Right renal pelvis (tissue), 4 donors: ENCODE measurements at regions not wholly inside any gene's neighbourhood (a gene's known extent, or its start where the extent isn't known, plus 50 kb on each side); places are given as distances from the start of the nearest gene placed in this dataset.

ENCODE experiments used
- DNase-seq, 4 donors: peaks; one replicate each; pipeline ENCODE4 v3.0.0-alpha.2; 2013; ENCODE audit warnings: low read depth in 4 of 4, low spot score in 3 of 4, missing footprints in 1 of 4

DNA sequence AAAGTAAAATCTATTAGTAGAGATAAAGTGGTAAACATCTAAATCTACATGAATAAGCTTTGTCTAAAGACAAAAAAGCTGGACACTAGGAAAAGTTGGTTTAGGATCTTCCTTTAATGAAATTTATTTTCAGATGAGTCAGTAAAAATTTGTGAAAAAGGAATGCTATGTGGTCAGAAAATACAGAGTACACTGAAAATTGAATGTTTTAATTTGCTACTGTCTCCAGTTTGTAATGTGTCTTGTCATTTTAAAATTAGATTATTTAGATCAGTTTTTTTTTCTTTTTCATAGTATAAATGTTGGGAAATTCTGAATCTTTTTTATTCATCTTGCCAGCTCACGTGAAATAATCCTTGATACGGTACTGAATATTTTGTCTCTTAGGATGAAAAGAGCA lies 56.9 kb downstream of the SLITRK6 start:
- DNase-seq, result no peak

DNA sequence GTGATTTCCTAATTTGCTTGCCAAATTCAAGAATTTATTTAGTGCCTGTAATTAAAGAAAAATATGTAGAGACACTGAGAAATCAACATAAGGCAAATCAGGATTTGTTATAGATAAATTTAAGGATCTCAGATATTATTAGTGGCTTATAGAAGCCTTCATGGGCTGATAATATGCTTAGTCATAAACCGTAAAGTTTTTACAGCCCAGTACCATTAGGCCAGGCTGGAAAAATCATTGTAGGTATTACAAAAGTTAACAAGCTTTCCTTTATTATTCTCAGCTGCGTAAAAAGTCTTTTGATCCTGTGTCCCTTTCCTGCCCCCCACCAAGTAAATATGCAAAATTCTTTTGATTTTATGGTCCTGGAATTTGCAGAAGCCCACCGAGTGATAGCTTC lies 58.2 kb downstream of the SLITRK6 start:
- DNase-seq, result no peak

DNA sequence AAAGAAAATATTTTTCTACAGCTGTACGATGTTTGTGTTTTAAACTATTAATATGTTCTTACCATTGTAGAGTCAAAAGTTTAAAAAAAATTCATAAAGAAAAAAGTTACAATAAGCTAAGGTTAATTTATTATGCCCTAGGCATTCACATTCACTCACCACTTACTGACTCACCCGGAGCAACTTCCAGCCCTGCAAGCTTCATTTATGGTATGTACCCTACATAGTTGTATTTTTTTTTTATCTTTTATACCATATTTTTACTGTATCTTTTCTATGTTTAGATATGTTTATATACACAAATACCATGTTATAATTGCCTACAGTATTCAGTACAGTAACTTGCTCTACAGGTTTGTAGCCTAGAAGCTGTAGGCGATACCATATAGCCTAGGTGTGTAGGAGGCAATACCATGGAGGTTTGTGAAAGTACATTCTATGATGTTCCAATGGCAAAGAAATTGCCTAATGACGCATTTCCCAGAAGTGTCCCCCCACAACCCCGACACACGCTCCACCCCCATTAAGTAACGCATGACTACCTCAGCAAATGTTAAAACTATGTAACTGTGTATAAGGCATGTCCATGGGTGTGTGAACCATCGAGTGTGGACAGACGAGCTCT lies 60.4 kb downstream of the SLITRK6 start:
- no peak for DNase-seq

DNA sequence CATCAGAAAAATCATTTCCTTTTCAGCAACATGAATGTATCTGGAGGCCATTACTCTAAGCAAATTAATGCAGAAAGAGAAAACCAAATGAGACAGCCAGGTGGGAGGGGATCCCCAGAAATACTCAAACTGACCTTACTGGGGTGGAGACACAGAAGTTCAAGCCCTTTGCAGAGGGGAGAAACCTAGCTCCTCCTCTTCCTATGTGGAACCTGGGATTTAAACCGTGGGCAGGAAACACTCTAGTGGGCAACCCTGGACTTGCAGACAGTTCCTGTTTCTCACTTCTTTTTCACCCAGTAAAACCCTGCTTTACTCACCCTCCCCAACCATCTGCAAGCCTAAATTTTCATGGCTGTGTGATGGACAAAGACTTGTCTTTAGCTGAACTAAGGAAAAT lies 61.3 kb downstream of the SLITRK6 start:
- DNase-seq, result no peak

DNA sequence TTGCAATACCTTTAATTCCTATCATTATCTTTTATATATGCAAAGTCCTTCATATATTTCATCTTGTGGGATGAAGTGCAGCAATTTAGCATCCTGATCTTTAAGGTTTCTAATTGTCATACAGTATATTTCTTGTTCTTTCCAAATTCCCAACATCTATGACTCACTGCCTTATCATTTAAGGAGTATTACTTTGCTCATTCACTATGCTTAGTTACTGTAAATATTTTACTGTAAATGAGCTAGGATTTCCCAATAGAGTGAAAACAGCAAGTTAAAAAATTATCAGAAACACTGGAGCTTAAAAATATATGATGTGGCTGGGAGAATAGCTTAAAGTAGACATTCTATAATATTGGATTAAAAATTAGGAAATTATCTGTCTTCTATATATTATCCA lies 69.9 kb downstream of the SLITRK6 start:
- no peak for DNase-seq

DNA sequence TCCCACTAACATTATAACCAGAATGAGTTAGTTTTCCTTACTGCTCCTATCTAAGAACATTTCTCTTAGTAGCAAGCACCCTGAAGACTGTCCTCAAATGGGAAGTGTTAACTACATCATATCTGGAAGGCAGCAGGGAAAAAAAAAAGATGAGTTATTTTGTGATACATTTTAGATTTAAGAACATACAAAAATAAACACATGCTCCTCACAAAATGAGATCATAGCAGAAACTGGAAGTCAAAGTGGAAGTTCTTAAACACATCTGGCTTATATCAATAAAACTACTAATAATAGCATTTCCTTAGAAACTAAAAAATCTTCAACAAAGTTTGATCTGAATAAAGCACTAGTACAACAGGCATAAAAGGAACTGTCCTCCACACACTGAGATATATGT lies 70.4 kb downstream of the SLITRK6 start:
- no peak for DNase-seq

DNA sequence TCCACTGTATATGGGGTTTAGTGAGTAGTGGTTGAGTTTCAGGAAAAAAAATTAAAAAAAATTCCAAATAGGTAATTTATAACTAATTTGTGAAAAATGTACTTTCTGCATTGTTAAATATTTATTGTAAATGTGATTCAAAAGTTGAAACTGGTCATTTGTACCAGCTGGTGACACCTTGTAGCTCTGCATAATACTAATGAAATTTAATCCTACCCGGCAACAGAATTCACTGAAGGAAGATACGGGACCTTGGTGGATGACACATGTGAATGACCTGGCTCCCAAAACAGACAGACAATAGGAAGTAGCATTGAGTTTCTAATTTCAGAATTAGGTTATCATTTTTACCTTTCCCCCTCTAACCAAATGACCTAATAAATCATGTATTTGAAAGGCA lies 73.8 kb downstream of the SLITRK6 start:
- DNase-seq, result no peak

DNA sequence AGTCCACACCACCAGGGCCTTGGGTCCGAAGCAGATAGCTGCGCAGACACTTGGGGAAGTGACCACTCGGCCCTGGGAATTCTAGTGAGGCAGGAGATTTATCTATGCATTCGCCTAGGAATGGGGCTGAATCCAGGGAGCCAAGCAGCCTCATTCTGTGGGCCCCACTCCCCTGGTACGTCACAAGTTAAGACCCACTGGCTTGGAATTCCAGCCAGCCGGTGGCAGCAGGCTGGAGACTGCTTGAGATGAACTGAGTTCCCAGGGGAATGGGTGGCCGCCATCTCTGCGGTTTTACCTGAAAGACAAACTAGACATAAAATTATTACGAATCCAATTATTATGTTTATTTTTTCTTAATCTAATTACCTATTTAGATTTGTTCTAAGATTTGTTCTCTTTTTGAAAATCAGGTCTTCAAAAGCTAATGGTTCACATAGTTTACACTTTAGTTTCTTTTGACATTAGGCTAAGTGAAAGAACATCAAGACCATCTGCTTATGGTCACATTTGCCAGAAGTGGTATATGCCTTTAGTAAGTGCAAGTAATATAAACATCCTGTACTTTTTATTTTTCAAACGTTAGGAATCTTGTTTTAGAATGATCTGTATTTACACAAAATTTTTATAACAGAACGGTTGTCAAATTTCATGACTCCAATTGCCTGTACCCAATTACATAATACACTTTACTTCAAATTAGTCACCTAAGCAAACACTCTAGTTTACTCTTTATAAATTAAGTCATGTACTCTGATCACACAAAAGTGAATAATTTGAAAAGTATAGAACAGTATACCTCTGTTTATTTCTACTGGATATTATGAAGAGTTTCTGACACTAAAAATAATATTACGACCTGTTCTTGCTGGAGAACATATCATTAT lies 74.4 kb downstream of the SLITRK6 start:
- no peak for DNase-seq

DNA sequence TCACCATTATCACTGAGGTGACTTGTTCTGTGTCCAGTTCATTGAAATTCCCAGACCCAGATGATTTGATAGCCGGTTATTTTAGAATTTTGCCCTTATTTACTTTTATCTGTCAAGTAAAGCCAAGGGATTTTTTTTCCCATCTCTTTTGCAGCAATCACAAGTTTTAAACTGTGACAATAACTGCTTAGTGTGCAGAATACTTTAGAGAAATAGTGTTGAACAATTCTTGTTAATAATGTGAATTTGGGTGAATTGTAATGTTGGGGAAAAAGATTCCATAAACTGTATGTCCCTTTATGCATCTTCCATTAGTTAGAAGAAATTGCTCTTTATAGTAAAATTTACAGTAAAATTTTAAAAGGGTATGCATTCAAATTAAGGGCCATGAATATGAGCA lies 79.5 kb downstream of the SLITRK6 start:
- no peak for DNase-seq

DNA sequence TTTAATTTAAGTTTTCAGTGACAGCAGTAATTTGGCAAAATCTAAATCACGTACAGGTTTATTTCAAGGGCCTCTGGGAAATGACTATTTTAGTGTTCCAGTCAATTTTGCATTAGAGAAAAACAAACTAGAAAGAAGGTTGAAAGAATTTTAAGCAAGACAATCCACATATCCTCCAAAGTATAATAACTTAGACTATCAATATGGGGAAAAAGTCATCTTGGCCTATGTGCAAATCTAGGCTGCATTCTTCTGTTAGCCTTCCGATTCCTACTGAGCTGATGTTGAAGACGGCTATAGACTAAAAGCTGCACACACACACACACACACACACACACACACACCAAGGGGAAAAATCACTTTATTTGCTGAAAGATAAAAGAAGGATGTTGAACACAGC lies 81.3 kb downstream of the SLITRK6 start:
- no peak for DNase-seq

DNA sequence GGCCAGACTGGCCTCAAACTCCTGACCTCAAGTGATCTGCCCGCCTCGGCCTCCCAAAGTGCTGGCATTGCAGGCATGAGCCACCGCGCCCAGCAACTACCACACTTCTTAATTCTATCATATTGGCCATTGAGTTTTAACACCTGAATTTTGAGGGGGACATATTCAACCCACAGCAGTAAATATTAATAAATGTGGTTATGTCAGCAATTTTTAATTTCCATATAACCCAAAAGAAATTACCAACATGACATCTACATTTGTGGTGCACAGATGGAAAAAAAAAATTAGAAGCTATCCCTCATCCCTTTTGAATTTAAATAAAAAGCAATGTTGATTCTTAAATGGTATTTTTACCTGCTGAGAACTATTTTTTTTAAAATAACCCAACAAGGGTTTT lies 88.7 kb downstream of the SLITRK6 start:
- DNase-seq, result no peak

DNA sequence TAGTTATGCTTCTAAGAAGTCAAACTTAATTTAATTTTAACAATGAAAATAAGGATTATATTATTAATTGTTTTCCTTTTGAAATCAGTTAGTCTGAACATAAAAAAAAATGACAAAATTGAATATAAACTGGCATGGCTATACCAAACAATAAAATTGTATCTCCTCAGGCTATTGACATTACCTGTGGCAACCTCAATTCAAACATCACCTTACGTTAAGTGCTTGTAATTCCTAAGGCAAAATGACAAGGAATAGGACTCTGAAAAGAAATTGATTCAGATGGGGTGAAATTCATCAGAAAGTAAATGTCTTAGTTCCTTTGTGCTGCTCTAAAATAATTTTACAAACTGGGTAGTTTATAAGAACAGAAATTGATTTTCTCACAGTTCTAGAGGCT lies 89.5 kb downstream of the SLITRK6 start:
- DNase-seq, result no peak

DNA sequence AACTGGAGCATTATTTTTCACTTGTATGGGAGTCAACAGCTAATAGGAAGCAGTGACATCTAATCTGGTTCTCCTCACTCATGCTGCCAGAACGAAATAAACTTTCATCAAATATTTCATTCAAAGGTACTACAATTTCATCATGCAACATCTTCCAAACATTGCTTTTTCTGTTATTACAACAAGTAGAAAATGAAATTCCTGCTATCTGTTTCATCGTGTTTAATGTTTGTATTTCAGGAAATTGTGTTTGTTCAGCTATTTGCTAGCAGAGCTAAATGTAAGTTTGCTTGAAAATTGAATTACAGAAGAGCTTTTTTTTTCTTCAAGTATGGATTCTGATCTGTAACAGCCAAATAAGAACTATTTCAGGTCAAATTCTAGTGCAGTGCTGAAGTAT lies 90.1 kb downstream of the SLITRK6 start:
- no peak for DNase-seq

DNA sequence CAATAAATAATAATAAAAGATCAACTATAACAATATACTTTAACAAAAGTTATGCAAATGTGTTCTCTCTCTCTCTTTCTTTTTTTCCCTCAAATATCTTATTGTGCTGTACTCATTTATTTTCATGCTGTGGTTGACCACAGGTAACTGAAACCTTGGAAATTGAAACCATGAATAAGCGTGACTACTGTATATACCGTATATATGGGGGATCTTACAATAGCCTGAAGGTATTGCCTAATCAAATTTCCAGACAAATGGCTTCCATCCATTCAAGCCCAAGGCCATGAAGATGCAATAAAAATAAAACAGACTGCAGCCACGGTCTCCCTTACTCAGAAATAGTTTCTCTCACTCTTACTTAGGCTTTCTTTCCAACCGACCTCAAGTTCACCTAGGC lies 98.3 kb downstream of the SLITRK6 start:
- DNase-seq, result no peak

DNA sequence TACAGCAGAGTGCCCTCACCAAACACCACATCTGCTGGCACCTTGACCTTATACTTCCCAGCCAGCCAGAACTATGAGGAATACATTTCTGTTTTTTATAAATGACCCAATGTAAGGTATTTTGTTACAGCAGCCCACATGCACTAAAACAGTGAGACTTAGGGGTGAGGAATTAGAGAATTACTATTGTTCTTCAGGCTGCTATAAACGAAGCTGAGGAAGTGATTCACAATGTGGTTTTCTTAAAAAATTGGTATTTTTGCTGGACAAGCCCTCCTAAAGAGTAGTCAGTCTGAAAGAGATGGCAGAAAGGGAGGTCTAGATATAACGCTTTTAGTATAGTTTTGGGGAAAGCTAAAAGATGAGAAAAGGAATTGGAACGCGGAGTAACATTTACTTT lies 101.0 kb downstream of the SLITRK6 start:
- DNase-seq, result no peak

DNA sequence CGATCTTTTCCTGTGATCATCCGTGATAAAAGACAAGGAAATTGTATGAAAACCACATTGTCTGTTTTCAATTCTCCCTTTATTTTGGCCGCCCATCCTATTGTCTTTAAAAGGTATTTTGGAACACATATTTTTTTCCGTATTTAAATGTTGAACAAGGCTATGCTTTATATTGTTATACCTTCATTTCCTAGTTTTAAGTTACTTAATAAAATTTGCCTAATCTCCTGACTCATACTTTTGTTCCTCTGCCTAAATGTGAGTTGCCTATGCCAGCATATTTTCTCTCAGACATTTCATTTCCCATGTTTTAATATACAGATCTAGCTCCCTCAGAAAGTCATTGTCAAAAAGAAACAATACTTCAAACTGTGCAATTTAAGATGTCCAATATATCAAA lies 104.2 kb downstream of the SLITRK6 start:
- DNase-seq, result no peak

DNA sequence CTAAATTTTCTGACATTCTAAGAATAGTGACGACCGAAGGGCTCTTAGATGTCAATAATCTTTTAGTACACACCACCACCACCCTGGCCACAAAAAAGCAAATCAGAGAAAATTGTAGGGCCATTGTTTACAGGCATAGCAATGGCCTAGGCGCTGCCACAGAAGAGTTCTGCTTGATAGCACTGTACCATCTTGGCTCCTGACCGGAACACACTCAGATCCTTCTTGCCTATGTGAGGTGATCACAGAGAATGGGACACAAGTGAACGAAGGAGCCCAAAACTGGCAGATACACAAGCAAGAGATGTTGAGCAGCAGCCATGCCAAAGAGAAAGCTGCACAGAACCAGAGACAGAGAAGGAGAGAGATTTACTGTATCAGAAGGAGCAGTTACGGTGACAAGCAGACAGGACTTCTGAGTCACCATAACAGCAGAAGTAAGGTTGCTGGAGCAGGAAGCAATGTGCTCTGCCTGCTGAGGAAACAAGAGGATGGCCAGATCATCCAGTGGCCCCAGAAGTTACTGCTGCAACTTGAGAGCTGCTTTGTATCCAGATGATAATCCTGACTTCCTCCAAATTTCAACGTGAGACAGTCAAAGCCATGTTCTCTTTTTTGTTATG lies 105.2 kb downstream of the SLITRK6 start:
- no peak for DNase-seq

DNA sequence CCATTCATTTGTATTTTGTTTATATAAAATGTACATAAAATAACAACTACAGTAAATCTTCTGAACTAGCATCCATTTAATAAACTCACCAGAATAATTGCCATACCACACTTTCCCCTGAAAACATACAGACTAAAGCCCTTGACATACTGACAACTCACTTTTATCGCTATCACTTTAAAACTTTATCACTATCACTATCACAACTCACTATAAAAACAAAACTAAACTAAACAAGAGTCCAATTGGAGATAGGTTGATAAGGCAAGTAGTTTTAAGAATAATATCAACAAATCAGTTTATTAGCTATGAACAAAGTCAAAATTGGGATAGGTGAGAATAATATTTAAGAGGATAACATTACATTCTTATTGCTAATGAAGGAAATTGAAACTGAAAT lies 108.9 kb downstream of the SLITRK6 start:
- DNase-seq, result no peak

DNA sequence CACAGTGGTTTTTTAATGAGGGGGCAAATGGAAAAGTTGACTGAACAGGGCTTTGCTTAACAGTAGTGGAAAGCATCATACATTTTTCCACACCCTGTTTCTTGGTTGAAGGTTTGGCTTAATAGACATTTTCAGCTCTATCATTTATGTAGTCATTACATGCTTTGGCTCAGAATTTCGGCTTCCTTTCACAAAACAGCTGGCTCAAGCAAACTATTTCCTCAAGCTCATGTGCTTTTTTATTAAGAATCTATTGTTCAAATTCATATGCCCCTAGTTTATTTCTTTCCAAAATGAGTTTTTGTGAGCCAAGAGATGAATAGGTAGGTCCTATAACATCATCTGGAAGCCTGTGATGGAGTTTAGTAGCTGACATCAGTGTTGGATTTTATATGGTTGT lies 113.8 kb downstream of the SLITRK6 start:
- DNase-seq, result no peak

DNA sequence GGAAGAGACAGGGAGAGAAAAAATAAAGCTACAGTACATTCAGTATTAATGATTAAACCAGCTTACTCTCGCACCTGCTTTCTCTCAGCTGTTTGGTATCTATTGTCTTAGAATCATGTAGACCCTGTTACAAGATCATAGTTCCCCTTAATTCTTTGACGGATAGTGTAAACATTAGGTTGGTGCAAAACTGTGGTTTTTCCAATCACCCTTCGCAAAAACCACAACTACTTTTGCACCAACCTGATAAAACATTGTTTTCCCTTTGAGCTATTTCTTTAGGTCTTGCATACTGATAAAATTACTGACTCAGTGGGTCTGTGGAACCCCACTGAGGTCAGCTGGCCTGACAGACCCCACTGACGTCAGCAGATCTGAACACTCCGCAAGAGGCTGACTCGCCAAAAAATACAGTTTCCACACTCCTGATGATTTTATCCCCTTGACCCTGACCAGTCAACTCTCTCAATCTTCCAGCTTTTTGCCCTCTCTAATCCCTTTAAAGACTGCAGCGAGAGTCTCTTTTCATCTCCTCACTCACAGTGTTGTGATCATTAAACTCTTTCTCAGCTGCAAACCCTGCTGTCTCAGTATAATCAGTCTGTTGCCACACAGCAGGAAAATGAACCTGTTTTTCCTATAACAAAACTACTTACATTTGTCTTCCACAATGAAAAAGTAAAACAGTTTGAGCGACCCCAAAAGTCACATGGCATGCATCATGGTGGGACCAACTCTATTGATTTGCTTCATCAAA lies 123.9 kb downstream of the SLITRK6 start:
- DNase-seq, result no peak

DNA sequence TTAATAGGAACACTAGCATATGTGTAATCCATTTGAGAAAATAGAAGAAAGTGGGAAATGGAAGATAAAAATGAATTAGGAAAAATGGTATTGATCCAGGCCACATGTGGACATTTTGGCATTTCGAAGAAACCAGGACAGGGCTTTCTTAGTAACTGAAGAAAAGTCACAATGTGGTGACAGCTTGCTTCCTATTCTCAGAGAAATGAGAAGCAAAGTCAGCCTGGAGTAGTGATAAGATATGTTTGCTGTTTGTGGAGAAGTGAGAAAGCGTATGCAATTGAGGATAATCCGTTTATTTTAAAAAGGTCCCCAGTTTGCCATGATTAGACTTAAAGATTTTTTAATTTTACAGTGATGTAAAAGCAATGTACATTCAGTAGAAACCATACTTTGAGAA lies 127.9 kb downstream of the SLITRK6 start:
- DNase-seq, result no peak
